HG02588 (cell line): ENCODE measurements at regions not wholly inside any gene's neighbourhood (a gene's known extent, or its start where the extent isn't known, plus 50 kb on each side); places are given as distances from the start of the nearest gene placed in this dataset.
"Not testable (repeated sequence)": the region's sequence is repeated elsewhere in the genome, so short reads cannot be mapped to it uniquely, and the experiment has no call there.

ENCODE experiments used
- ATAC-seq: cut with Tn5 transposase; IDR thresholded peaks from one replicate; pipeline ENCODE4 v1.9.1; 2021; ENCODE audit warnings: mild to moderate bottlenecking, moderate library complexity; ENCODE audit not compliant: unreplicated experiment

DNA sequence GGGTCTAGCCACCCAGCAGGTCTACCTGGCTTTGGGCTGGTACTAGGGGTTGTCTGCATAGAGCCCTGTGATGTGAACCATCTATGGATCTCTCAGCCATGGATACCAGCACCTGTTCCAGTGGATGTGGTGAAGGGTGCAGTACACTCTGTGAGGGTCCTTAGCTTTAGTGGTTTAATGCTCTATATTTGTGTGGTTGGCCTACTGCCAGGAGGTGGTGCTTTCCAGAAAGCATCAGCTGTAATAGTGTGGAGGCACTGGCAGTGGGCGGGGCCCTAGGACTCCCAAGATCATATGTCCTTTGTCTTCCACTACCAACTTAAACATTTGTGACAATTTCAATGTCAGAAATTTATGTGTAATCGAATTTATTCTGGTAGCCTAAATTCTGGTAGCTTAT, 1065.1 kb downstream of the RPIA start:
- ATAC-seq: not testable (repeated sequence)

DNA sequence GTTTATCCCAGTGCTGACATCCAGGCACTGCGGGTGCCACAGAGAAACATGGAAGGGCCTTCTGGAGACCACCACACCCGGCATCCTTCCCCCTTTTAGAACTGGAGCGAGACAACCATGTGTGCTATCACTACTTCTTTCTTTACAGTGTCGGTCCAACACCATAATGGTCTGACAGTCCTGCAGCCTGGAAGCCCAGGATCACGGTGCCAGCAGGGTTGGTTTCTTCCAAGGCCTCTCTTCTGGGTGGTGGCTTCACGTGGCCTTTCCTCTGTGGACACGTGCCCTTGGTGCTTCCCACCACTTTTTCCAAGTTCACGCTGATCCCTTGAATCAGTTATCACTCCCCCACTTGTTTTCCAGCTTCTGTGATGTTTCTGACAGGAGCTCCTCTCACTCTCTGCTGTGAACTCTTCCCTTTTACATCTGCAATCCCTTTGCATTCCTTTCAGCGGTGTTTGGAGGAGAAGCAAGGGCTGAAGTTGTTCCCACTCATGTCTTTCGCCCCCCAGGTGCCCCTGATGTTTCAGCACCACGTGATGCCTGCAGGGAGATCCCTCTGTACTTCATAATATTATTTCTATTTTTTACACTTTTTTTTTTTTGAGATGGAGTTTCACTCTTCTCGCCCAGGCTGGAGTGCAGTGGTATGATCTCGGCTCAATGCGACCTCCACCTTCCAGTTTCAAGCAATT, 1067.0 kb downstream of the RPIA start:
- ATAC-seq: not testable (repeated sequence)

DNA sequence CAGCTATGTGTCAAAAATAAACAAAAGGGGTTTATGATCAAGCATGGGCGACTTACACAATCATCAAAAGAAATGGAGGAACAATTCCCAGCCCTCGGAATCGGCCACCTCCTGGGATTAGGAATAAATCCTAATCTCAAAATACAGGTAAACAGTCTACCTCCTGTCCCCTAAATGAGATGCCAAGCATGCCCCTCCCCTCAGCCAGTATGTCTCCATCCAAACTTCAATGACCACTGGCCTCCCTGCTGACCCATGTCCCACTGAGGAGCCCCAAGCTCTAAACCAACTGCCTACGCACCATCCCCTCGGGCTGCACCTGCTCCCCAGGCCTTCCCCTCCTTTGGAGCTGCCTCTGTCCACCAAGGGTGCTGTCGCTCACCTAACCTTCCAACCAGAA, 1069.3 kb downstream of the RPIA start:
- ATAC-seq: not testable (repeated sequence)

DNA sequence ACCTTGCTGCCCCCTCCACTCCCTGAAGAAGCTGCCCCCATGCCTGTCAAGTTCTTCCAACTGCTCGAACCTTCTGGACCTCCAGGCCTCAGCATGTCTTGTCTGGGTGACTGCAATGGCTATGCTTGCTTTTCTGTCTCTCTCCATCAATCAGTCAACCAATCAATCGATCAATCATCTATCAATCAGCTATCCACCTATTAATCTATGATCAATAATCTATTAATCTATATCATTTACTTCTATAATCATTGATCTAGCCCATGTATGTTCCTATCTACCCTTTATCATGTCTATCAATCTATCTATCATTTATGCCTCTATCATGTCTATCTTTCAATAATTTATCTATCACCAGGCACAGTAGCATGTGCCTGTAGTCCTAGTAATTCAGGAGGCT, 1069.7 kb downstream of the RPIA start:
- ATAC-seq: not testable (repeated sequence)

GRCh38 chr2:89761863-89762262, 1070.4 kb downstream of the RPIA start:
- ATAC-seq: not testable (repeated sequence)

- ATAC-seq: not testable (repeated sequence)
These were observed 1071.2 kb downstream of the RPIA start for GRCh38 chr2:89762461-89763253.

DNA sequence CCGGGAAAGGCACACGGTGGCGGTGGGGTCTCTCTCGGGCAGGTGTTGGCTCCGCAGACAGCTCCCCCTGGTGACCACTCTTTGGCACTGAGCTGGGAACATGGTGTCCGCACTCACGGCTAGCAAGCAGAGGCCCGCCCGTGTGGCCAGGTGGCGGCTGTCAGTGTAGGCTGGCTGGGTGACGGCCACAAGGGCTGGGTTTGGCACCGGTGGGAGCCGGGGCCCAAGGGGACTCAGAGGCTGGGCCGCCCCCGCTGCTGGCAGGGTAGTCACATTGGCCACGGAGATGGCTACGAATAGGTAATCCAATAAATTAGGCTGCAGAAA, 1071.7 kb downstream of the RPIA start:
- ATAC-seq: no peak

GRCh38 chr2:89763581-89764485, 1072.4 kb downstream of the RPIA start:
- ATAC-seq: no peak

- ATAC-seq: not testable (repeated sequence)
These were observed 1073.3 kb downstream of the RPIA start for GRCh38 chr2:89764571-89765360.

DNA sequence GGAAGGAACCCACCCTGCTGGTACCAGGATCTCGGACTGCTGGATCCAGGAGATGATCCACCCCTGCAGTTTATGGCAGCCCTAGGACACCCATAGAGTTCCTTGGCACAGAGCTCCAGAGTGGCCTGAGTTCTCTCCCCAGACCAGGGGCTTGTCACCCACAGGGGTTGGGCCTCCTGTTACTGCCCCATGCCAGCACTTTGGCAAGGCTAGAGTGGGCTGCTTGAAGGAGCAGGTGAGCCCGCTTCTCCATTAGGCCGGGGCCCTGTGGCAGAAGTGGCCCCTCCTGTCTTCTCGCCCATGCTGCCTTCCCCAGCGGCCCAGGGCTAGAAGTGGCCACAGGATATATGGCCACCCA, 1073.9 kb downstream of the RPIA start:
- not testable (repeated sequence) for ATAC-seq

- ATAC-seq: not testable (repeated sequence)
These were observed 1074.9 kb downstream of the RPIA start for GRCh38 chr2:89766141-89766990.

GRCh38 chr2:89767058-89767457, 1075.6 kb downstream of the RPIA start:
- ATAC-seq: not testable (repeated sequence)

DNA sequence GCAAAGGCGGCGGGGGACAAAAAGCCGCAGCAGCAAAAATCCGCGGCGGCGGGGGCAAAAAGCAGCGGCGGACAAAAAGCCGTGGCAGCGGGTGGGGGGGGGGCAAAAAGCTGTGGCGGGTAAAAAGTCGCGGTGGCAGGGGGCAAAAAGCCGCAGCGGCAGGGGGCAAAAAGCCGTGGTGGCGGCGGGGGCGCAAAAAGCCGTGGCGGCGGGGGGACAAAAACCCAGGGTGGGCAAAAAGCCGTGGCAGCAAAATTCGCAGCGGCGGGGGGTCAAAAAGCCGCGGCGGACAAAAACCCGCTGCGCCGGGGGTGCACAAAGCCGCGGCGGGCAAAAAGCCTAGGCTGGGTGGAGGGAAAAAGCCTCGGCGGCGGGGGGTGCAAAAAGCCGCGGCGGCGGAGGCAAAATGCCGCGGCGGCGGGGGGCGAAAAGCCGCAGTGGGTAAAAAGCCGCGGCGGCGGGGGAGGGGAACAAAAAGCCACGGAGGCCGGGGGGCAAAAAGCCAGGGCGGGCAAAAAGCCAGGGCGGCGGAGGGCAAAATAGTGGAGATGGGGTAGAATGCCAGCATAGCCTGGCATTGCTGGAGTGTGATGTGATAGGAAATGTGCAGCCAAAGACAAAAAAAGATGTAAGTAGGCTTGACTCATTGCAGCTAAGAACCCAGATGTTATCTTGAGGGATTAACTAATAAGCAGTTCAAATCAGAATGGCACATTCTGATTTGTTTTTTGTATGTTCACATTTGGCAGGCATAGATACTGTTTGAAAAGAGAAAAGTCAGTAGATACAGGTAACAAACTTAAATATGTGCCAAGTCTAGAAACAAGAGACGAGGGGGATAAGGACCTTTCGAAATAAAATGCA, 1076.3 kb downstream of the RPIA start:
- ATAC-seq: no peak

DNA sequence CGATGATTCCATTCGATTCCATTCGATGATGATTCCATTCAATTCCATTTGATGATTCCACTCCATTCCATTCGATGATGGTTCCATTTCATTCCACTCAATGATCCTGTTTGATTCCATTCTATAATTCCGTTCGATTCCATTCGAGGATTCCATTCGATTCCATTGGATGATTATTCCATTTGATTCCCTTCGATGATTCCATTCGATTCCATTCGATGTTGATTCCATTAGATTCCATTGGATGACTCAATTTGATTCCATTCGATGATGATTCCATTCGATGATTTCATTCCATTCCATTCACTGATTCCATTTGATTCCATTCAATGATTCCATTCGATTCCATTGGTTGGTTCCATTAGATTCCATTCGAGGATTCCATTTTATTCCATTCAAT, 1084.4 kb downstream of the RPIA start:
- no peak for ATAC-seq

- no peak for ATAC-seq
These were observed 1088.8 kb downstream of the RPIA start for GRCh38 chr2:89780318-89780717.

- ATAC-seq: no peak
These were observed 1090.5 kb downstream of the RPIA start for GRCh38 chr2:89781962-89782361.

GRCh38 chr2:89784960-89785359, 1093.5 kb downstream of the RPIA start:
- no peak for ATAC-seq

GRCh38 chr2:89785528-89785927, 1094.1 kb downstream of the RPIA start:
- not testable (repeated sequence) for ATAC-seq

DNA sequence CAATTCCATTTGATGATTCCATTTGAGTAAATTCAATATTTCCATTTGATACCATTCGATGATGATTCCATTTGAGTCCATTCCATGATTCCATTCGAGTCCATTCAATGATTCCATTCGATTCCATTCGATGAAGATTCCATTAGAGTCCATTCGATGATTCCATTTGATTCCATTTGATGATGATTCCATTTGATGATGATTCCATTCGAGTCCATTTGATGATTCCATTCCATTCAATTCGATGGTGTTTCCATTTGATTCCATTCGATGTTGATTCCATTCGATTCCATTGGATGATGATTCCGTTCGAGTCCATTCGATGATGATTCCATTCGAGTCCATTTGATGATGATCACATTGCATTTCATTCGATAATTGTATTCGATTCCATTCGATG, 1095.2 kb downstream of the RPIA start:
- not testable (repeated sequence) for ATAC-seq
